GM11168 (cell line): ENCODE measurements at regions not wholly inside any gene's neighbourhood (a gene's known extent, or its start where the extent isn't known, plus 50 kb on each side); places are given as distances from the start of the nearest gene placed in this dataset.
"Not testable (repeated sequence)": the region's sequence is repeated elsewhere in the genome, so short reads cannot be mapped to it uniquely, and the experiment has no call there.

Source experiments
- in situ Hi-C: fragments of 300-500 bp; cut with MboI; formaldehyde crosslinking; loops from one replicate; pipeline ENCODE4 v1.12.0; 2022; ENCODE audit warnings: low sequenced_read_pairs; ENCODE audit not compliant: unreplicated experiment

DNA sequence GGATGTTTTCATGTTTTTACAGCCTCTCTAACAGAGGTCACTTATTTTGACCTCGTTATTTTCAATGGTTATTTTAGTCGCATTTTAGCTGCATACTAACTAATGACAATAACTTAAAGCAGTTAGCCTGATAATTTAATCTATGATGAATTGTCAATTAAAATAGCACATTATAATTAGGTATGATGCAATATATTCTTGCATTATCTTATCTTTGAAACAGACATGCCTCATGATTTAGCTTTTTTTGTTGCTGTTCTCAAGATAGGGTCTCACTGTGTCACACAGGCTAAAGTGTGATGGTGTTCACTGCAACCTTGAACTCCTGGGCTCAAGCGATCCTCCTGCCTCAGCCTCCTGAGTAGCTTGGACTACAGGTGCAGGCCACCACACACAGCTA is 126.4 kb downstream of the KBTBD2 start:
- in situ Hi-C loops = no loop called here

DNA sequence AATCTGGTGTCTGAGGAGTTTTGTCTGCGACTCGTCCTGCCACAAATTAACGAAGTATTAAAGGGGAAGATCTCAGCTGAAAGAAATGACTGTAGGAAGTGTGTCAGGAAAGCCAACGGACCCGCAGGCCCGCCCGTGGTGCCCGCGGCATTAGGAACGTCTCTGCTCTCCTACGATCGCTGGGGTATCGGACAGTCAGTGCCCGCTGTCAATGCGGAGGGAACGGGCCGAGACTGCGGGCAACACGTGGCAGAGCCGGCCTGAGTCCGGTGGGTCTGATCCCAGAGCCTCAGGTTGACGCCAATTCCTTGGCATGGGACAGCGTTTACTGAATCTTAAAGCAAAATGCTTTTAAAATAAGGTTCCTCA is 128.7 kb downstream of the KBTBD2 start:
- in situ Hi-C loops = no loop called here

DNA sequence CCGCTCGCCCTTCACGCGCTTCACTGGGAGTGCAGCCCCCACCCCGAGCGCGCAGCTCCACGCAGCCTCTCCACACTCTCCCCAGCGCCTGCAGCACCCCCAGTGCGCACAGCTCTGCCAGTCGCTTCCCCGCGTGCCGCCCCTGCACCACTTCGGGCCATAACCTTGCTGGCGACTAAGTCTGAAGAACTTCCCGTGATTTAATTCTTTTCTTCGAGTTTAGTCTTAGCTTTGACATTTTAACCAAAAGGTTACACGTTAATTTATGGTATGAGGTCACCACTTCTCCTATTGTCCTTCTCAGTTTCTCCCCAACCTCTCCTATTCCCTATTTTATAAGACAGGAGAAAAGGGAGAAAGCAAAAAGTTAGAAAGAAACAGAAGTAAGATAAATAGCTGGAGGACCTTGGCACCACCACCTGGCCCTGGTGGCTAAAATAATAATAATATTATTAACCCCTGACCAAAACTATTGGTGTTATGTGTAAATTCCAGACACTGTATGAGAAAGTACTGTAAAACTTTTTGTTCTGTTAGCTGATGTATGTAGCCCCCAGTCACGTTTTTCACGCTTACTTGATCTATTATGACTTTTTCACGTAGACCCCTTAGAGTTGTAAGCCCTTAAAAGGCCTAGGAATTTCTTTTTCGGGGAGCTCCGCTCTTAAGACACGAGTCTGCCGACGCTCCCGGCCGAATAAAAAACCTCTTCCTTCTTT is 129.2 kb downstream of the KBTBD2 start:
- in situ Hi-C loops = not testable (repeated sequence)

DNA sequence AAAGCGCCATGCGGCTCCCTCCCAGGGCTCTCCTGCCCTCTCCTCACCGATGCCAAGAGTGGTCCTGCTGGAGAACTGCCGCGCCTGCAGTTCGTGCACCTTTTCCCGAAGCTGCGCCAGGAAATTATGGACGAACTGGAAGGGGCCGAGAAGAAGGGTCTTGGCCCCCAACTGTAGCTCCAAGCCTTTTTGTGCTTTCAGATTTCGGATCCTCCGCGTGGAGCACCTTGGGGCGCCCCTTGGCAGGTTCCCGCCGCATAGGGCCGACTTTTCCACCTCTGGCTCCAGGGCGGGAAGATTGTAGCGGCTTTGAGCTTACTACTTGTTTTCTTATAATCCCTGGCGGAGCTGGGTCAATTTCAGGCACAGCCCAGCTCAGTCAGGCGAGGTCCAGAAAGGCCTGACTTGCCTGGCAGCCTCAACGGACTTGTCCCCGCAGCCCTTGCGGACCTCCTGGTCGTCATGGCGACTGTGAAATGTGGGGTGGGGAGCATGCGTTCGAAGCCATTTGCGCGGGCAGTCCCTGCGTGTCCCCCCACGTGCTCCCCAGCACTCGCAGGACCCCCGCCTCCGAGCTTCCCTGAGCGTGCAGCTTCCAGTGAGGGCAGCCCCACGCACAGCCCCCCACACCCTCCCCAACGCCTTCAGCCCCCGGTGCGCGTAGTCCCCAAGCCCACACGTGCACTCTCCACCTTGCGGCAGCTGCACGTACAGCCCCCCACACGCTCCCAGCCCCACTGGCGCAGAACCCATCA is 129.9 kb downstream of the KBTBD2 start:
- in situ Hi-C loops = no loop called here

DNA sequence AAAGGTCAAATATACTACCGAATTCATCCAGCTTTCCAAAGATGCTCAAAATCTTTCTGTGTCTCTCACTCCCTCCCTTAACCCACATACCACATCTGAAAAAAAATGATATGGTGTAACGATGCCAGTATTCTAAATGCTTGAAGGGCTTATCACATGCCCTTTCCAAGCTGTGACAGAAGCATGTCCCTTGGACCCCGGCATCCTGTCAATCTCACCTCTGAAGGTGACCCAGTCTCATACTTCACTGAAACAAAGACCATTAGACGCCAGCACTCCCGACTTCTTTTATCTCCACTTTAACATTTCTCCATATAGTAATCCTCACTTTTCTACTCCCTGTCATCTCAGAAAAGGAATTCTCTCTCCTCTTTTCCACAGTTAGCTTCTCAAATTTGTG is 130.8 kb downstream of the KBTBD2 start:
- in situ Hi-C loops = not testable (repeated sequence)

DNA sequence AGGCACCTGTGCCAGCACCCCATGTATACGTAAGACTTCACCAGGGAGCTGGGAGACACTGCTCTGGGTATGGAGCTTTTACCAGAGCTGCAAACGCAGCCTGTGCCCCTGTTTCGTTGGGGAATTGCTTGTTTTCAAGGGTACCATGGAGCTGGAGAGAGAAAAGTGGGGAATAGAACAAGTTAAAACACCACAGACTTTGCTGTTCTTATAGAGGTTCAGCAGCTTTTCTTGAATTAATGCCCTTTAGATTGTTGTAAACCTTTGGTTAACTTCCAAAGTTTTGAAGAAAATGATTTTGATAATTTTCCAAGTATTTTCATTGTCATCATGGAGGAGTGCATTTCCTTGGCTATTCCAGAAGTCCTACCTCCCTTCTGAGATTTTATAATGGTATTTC is 131.7 kb downstream of the KBTBD2 start:
- in situ Hi-C loops = not testable (repeated sequence)

DNA sequence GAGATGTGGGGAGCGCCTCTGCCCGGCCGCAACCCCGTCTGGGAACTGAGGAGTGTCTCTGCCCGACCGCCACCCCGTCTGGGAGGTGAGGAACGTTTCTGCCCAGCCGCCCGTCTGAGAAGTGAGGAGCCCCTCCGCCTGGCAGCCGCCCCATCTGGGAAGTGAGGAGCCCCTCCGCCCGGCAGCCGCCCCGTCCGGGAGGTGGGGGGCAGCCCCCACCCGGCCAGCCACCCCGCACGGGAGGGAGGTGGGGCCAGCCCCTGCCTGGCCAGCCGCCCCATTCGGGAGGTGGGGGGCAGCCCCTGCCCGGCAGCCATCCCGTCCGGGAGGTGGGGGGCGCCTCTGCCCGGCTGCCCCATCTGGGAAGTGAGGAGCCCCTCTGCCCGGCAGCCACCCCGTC is 137.7 kb downstream of the KBTBD2 start:
- in situ Hi-C loops = not testable (repeated sequence)

DNA sequence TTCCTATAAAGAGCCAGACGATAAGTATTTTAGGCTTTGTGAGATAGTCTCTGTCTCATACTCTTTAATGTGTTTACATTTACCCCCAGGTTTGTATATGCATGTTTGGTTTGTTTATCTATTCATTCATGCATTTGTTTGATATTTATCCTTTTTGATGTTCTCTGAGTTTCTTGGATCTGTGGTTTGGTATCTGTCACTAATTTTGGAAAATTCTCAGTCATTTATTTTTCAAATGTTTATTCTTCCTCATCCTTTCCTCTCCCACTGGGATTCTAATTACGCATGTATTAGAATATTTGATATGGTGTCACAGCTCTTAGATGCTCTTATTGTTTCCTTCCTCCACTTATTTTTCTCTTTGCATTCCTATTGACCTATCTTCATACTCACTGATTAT is 143.2 kb downstream of the KBTBD2 start:
- in situ Hi-C loops = not testable (repeated sequence)

DNA sequence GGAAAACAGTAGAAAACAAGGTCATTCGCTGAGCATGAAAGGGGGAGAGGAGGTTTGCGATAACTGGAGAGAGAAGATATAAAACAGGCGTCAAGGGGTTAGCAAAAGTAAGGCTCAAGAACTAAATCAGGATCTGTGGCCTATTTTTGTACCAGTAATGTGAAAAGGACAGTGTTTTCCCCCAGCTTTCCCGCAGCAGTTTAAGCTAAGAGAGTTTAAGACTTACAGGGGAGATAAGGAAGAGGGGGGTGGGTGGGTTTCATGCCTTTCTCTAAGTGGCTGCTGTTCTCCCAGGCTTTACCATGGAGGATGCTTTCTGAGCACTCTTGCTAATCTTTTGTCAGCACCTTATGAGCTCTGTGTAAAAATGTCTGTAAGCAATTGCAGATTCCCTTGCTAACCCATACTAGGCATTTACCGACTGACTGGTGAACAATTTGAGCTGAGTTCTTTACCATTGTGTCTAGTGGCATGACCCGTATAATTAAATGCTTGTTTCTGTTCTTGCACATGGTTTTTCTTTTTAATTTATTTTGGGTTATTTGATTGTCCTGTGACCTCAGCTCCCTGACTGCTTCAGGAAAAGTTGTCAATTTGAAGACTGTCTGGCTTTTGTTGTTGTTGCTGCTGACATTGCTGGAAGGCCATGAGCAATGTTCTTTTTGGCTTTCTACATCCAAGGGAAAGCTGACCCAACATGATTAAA is 144.0 kb downstream of the KBTBD2 start:
- in situ Hi-C loops = not testable (repeated sequence)

DNA sequence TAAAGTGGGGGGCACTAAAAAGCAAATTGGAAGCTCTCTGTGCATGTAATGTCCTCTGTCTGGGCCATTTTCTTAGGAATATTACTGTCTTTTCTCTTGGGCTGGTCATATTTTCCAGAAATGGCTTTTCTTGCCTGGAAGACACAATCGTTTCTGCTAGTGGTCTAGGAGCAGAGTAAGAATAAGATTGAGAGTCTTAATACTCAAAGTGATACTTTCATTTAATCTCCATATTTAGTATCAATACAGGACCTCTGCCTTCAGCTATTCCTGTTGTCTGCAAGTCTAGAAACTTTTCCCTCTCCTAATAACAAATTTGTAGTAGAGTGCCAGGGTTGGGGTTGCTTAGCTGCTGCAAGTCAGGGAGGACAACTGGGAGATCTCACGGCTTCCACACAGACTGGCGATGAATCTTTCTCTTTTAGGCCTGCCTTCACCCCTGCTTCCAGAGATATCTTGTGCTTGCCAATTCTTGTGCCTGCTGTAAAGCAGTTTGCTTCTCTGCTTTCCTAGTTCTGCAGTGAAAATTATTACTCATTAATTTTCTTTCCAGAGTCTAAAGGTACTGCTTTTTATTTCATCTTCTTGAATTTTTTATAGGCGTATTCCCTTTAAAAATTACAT is 149.6 kb downstream of the KBTBD2 start:
- in situ Hi-C loops = not testable (repeated sequence)

DNA sequence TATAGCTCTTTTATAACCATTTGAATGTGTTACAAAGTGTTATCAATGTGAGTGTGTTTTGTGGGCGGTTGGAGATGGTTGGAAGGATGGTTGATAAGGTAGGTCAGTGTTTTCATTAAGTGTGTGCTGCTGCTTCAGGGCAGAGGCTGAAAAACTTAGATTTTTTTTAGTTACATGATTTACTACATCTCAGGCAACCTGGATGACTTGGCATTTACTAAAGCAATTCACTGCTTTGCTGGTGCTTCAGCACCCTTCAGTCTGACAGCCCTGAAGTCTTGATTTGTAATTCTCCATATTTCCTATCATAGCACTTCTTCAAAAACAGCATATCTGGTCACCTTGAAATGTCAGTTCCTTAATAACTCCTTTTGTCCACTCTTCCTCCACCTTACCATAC is 151.8 kb downstream of the KBTBD2 start:
- in situ Hi-C loops = not testable (repeated sequence)

DNA sequence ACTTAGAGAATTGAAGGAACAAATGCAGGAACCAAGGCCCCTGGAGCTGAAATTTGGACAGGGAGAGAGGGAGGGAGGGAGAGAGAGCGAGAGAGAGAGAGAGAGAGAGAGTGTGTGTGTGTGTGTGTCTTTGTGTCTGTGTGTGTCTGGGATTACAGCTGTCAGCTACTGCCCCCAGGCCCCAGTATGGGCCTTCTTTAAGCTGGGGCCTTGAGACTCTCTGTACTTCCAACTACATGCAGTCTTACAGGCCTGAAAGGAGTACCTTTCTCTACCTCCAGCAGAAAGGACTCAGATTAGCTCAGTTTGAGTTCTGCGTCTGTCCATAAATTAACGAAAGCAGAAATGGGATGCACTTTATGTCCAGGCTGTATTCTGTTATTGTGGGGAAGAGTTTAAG is 153.2 kb downstream of the KBTBD2 start:
- in situ Hi-C loops = not testable (repeated sequence)

DNA sequence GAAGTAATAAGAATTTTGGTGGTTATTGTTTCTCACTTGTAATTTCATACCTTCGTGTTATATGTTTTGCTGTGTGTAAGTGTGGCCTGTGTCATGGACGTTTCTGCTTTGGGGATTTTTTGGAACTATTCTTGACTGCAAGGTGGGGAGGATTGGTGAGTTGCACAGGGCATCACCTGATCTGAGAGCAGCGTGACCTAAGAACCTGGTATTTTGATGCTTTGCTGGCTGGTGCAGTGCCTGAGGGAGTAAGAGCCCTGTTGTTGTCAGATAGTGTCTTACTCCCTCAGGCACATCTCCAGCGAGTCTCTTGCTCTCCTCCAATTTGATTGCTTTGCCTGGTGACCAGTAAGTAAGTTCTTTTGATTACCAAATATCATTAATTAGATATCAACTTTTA is 158.8 kb downstream of the KBTBD2 start:
- in situ Hi-C loops = not testable (repeated sequence)

DNA sequence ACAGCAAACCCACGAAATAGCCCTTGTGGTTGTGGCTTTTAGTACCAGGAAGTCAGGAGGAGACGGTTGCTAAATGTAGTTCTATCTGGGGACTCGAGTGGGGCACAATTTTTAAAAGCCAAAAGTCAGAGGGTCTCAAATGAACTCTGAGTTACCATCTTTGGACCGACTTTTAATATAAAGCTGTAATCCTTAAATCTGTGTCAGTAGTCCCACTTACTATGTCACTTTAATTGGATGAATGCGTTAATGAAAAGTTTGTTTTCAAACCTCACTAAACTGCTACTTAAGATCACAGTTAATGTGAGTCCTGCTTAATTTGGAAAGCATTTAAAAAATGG is 162.3 kb downstream of the KBTBD2 start:
- in situ Hi-C loops = not testable (repeated sequence)

DNA sequence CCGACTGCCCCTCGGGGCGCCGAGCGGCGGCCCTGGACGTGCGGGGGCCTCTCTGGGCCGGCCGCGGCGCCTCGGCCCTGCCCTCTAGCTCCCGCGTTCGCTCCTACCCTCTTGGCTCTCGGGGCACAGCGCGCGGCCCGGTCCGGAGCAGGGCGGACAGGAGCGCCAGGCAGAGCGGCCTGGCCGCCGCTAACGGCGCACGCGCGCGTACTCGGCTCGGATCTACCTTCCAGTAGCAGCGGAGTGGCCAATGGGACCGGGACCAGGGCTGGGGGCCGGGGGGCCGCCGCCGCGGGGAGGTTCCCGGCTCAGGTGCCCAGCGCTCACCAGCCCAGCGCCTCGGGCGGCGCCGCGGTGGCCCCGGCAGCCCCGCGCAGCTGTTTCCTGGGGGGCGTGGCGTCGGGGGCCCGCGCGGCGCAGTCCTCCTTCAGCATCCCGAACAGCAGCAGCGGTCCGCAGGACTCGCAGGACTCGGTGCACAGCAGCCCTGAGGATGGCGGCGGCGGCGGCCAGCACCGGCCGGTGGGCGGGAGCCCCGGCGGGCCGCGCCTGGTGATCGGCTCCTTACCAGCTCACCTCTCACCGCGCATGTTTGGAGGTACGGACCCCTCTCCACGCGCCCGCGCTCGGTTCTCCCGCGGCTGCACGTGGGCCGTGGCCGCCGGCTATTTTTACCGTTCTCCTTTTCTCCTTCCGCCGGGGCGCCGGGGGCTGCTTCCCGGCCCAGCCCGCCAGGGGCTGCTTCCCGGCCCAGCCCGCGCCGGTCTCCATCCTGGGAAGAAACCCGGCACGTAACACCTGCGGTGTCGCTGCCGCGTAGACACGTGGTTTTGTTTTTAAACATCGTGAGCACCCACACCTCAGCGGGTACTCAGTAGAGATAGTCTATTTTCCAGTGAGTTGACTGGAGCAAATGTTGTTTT is 162.9 kb downstream of the KBTBD2 start:
- in situ Hi-C loops = not testable (repeated sequence)

DNA sequence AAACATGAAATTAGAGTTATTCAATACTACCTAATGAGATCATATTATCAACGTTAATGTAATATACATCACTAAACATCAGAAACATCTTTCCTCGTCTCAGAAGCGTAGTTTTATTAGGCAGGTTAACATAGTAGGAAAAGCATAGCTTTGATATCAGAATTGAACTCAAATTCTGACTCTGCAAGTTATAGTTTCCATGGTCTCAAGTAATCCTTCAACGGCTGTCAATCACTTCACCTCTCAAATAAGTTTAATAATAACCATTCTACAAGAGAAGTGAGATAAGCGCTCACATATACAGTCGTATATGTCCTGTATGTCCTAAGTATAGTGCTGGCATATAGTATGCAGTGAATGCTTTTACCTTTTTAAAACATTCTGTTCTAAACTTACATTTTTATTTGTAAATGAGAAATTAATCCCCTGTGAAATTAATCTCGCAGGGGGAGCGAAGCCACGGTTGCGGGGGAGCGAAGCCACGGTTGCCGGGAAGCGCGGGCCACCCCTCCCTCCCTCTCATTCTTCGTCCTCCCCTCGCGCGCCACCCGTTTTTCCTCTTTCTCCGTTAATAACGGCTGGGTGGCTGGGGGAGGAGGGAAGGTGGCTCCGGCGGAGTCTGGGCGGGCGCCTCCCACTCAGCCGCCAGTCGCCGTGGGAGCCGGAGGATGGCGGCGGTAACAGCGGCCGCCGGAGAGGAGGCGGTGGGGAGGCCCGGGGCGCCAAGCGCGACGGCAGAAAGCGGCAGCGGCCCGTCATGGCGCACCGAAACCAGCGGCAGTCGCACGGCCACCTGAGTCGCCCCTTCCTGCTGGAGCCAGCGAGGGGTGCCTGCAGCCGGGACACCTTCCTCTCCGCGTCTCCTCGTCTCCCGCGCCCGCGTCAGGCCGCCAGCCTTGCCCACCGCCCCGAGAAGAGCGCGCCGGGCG is 163.8 kb downstream of the KBTBD2 start:
- in situ Hi-C loops = not testable (repeated sequence)

DNA sequence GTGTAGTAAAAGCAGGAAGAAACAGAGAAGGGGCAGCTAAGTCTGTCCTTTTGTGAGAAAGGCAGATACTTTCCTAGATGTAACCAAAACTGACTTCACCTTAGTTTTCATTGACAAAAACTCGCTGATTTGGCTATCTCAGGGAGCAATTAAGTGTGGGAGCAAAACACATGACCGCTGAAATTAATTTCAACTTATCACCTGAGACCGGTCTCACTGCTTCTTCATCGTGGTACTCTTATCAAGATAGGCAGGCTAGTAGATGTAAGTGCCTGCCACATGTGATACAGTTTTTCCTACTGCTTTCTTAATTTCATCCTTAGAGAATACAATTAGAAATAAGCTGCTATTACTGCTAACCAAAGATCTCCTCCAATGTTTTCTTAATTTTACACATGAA is 168.7 kb downstream of the KBTBD2 start:
- in situ Hi-C loops = not testable (repeated sequence)

DNA sequence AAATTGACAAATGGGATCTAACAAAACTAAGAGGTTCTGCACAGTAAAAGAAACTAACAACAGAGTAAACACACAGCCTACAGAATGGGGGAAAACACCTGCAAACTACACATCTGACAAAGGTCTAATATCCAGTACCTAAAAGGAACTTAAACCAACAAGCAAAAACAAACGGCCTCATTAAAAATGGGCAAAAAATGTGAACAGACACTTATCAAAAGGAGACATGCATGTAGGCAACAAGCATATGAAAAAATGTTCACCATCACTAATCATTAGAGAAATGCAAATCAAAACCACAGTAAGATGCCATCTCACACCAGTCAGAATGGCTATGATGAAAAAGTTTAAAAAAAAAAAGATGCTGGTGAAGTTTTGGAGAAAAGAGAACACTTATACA is 197.4 kb downstream of the KBTBD2 start:
- in situ Hi-C loops = loop anchor here (25.0 kb wide), 1 partner anchor 393 kb away; no protein-coding TSS in a partner anchor
